ENCODE measurements at regions not wholly inside any gene's neighbourhood (a gene's known extent, or its start where the extent isn't known, plus 50 kb on each side); places are given as distances from the start of the nearest gene placed in this dataset.

DNA sequence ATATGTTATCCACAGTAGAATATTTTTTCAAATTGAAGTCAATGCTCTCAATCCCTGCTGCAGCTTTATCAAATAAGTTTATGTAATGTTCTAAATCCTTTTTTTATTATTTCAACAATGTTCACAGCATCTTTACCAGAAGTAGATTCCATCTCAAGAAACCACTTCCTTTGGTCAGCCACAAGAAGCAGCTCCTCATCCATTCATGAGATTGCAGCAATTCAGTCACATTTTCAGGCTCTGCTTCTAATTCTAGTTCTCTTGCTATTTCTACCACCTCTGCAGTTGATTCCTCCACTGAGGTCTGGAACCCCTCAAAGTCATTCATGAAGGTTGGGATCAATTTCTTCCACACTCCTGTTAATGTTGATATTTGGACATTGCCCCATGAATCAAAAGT, 2301.3 kb upstream of the TENM3 start:
- no peak for DNase-seq
- Histone ChIP-seq H3K4me1 (no peaks in the 10 kb centered on the region), H3K27ac (no peak overlapping the region), H3K4me3 (no peak overlapping the region), H3K36me3 (no peaks in the 10 kb centered on the region), H3K9me3 (no peaks in the 10 kb centered on the region), H3K27me3 (no peaks in the 10 kb centered on the region)
- TF ChIP-seq POLR2A (IDR thresholded peaks at IDR 0.05), result no peak
- TF ChIP-seq, protein P1, sequence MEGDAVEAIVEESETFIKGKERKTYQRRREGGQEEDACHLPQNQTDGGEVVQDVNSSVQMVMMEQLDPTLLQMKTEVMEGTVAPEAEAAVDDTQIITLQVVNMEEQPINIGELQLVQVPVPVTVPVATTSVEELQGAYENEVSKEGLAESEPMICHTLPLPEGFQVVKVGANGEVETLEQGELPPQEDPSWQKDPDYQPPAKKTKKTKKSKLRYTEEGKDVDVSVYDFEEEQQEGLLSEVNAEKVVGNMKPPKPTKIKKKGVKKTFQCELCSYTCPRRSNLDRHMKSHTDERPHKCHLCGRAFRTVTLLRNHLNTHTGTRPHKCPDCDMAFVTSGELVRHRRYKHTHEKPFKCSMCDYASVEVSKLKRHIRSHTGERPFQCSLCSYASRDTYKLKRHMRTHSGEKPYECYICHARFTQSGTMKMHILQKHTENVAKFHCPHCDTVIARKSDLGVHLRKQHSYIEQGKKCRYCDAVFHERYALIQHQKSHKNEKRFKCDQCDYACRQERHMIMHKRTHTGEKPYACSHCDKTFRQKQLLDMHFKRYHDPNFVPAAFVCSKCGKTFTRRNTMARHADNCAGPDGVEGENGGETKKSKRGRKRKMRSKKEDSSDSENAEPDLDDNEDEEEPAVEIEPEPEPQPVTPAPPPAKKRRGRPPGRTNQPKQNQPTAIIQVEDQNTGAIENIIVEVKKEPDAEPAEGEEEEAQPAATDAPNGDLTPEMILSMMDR (IDR thresholded peaks at IDR 0.05 in 4 of 5, conservative IDR thresholded peaks at IDR 0.05 in 1 of 5), result no peak
- ATAC-seq, result no peak
- intact Hi-C loops (cut with DNase I; ENCODE audit: low total_unique reads) (no loop called here), in situ Hi-C loops (cut with MboI; ENCODE audit: low sequenced_read_pairs in 4 of 4) (no loop called here)

DNA sequence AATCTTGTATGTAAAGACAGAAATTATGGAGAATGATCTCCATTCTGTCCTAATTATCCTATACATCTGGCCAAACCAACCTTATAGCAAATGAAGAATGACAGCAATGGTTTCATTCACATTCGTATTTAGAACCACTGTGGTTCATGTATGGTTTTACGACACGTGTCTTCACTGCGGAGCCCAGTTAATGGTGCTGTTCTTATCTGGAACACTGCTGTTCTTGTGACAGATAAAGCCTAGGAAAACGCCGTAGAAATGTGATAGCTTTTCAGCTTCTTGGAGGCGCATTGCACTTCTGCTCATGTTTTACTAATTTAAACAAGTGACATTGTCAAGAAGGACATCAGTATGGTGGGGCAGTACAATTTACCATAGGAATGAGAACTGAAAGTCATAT, 2266.4 kb upstream of the TENM3 start:
- no peaks in the 10 kb centered on the region for H3K4me1 ChIP-seq
- H3K36me3 ChIP-seq, result no peaks in the 10 kb centered on the region
- TF ChIP-seq, protein P1 (IDR thresholded peaks at IDR 0.05 in 4 of 5, conservative IDR thresholded peaks at IDR 0.05 in 1 of 5), result no peak
- no peak for TF ChIP-seq POLR2A (IDR thresholded peaks at IDR 0.05)
- no peak overlapping the region for H3K4me3 ChIP-seq
- DNase-seq (no peak), ATAC-seq (no peak)
- no peaks in the 10 kb centered on the region for H3K9me3 ChIP-seq
- no peaks in the 10 kb centered on the region for H3K27me3 ChIP-seq
- no peak overlapping the region for H3K27ac ChIP-seq
- intact Hi-C loops (cut with DNase I; ENCODE audit: low total_unique reads) (no loop called here), in situ Hi-C loops (cut with MboI; ENCODE audit: low sequenced_read_pairs in 4 of 4) (no loop called here)

GRCh38 chr4:179977378-179977777, 2265.8 kb upstream of the TENM3 start:
- no peak overlapping the region for H3K4me3 ChIP-seq
- no peaks in the 10 kb centered on the region for H3K9me3 ChIP-seq
- no peaks in the 10 kb centered on the region for H3K36me3 ChIP-seq
- DNase-seq, result no peak
- no peak for ATAC-seq
- in situ Hi-C loops (cut with MboI; ENCODE audit: low sequenced_read_pairs in 4 of 4) (no loop called here), intact Hi-C loops (cut with DNase I; ENCODE audit: low total_unique reads) (no loop called here)
- TF ChIP-seq, protein P1 (IDR thresholded peaks at IDR 0.05 in 4 of 5, conservative IDR thresholded peaks at IDR 0.05 in 1 of 5), result no peak
- no peak for TF ChIP-seq POLR2A (IDR thresholded peaks at IDR 0.05)
- H3K27me3 ChIP-seq, result no peaks in the 10 kb centered on the region
- no peak overlapping the region for H3K27ac ChIP-seq
- no peaks in the 10 kb centered on the region for H3K4me1 ChIP-seq

- Histone ChIP-seq H3K27ac (no peak overlapping the region), H3K4me3 (no peak overlapping the region), H3K36me3 (no peaks in the 10 kb centered on the region), H3K27me3 (no peaks in the 10 kb centered on the region), H3K9me3 (no peaks in the 10 kb centered on the region), H3K4me1 (no peaks in the 10 kb centered on the region)
- no peak for DNase-seq
- ATAC-seq, result no peak
- TF ChIP-seq, protein P1 (IDR thresholded peaks at IDR 0.05 in 4 of 5, conservative IDR thresholded peaks at IDR 0.05 in 1 of 5), result no peak
- TF ChIP-seq POLR2A (IDR thresholded peaks at IDR 0.05), result no peak
- in situ Hi-C loops (cut with MboI; ENCODE audit: low sequenced_read_pairs in 4 of 4), result no loop called here
- intact Hi-C loops (cut with DNase I; ENCODE audit: low total_unique reads), result no loop called here
These were observed 2262.0 kb upstream of the TENM3 start for GRCh38 chr4:179981161-179981560.

- TF ChIP-seq, protein P1 (IDR thresholded peaks at IDR 0.05 in 4 of 5, conservative IDR thresholded peaks at IDR 0.05 in 1 of 5), result no peak
- no peak for TF ChIP-seq POLR2A (IDR thresholded peaks at IDR 0.05)
- in situ Hi-C loops (cut with MboI; ENCODE audit: low sequenced_read_pairs in 4 of 4), result no loop called here
- Histone ChIP-seq H3K4me1 (no peaks in the 10 kb centered on the region), H3K9me3 (no peaks in the 10 kb centered on the region), H3K4me3 (no peak overlapping the region), H3K36me3 (no peaks in the 10 kb centered on the region), H3K27me3 (no peaks in the 10 kb centered on the region), H3K27ac (no peak overlapping the region)
- DNase-seq (no peak), ATAC-seq (no peak)
- intact Hi-C loops (cut with DNase I; ENCODE audit: low total_unique reads), result no loop called here
These were observed 2253.2 kb upstream of the TENM3 start for GRCh38 chr4:179989975-179990374.

All from gastrocnemius medialis (tissue), 4 donors.